GM06990 (cell line): ENCODE measurements at regions not wholly inside any gene's neighbourhood (a gene's known extent, or its start where the extent isn't known, plus 50 kb on each side); places are given as distances from the start of the nearest gene placed in this dataset.

Experiments used
- DNase-seq: peaks from one replicate; pipeline ENCODE4 v3.0.0-alpha.2; 2011; ENCODE audit not compliant: insufficient read length; ENCODE audit errors: extremely low read depth
- H3K27me3 ChIP-seq: replicated peaks from 2 replicates; pipeline ENCODE4 v1.6.0; 2011; ENCODE audit warnings: low read length; ENCODE audit not compliant: control insufficient read depth, insufficient read depth
- H3K36me3 ChIP-seq: 2 replicates; pipeline ENCODE4 v1.5.1; 2011; ENCODE audit warnings: low read length; ENCODE audit not compliant: control insufficient read depth, insufficient read depth
- H3K4me3 ChIP-seq: replicated peaks from 2 replicates; pipeline ENCODE4 v1.5.1; 2011; ENCODE audit warnings: low read depth, mild to moderate bottlenecking, control low read depth, low read length
- CTCF ChIP-seq: IDR thresholded peaks from 2 replicates; pipeline ENCODE4 v1.5.1; 2011; ENCODE audit warnings: low read length, control low read depth, mild to moderate bottlenecking, inconsistent platforms; ENCODE audit not compliant: insufficient read depth, poor library complexity, severe bottlenecking

- H3K36me3 ChIP-seq = no peaks in the 10 kb centered on the region
- DNase-seq = no peak
- no peaks in the 10 kb centered on the region for H3K27me3 ChIP-seq
- no peak overlapping the region for H3K4me3 ChIP-seq
- TF ChIP-seq CTCF = no peak
These were observed 63.3 kb upstream of the CHST15 start for GRCh38 chr10:124156524-124157260.

- Histone ChIP-seq H3K27me3 (no peaks in the 10 kb centered on the region), H3K36me3 (no peaks in the 10 kb centered on the region), H3K4me3 (no peak overlapping the region)
- TF ChIP-seq CTCF = no peak
- no peak for DNase-seq
These were observed 62.5 kb upstream of the CHST15 start for GRCh38 chr10:124155781-124156435.

- Histone ChIP-seq H3K36me3 (no peaks in the 10 kb centered on the region), H3K4me3 (no peak overlapping the region), H3K27me3 (no peaks in the 10 kb centered on the region; the same call in 1 of the 2 replicates)
- DNase-seq = peak; percentile 62
- TF ChIP-seq CTCF = no peak
These were observed 59.8 kb upstream of the CHST15 start for GRCh38 chr10:124153023-124153826.

GRCh38 chr10:124152139-124153022 is 59.0 kb upstream of the CHST15 start:
- H3K36me3 ChIP-seq = no peaks in the 10 kb centered on the region
- H3K27me3 ChIP-seq = no peaks in the 10 kb centered on the region; the same call in 1 of the 2 replicates
- TF ChIP-seq CTCF = no peak
- no peak for DNase-seq
- H3K4me3 ChIP-seq = no peak overlapping the region

GRCh38 chr10:124151466-124152095 is 58.2 kb upstream of the CHST15 start:
- Histone ChIP-seq H3K4me3 (no peak overlapping the region), H3K36me3 (no peaks in the 10 kb centered on the region), H3K27me3 (no peaks in the 10 kb centered on the region; the same call in 1 of the 2 replicates)
- no peak for DNase-seq
- no peak for TF ChIP-seq CTCF
